Breast epithelium (tissue), 3 donors: ENCODE measurements at regions not wholly inside any gene's neighbourhood (a gene's known extent, or its start where the extent isn't known, plus 50 kb on each side); places are given as distances from the start of the nearest gene placed in this dataset.

Source experiments
- POLR2A ChIP-seq: fragments of 450-650 bp; IDR thresholded peaks from one replicate; pipeline ENCODE4 v1.6.1; 2016; ENCODE audit warnings: antibody characterized with exemption, mild to moderate bottlenecking, moderate library complexity
- TF ChIP-seq, protein P1 (sequence below), 3 donors: fragments of 450-650 bp; IDR thresholded peaks; one replicate each; pipeline ENCODE4 v1.5.1; 2016 to 2017; ENCODE audit warnings: antibody characterized with exemption in 3 of 3, mild to moderate bottlenecking in 3 of 3, moderate library complexity in 3 of 3

DNA sequence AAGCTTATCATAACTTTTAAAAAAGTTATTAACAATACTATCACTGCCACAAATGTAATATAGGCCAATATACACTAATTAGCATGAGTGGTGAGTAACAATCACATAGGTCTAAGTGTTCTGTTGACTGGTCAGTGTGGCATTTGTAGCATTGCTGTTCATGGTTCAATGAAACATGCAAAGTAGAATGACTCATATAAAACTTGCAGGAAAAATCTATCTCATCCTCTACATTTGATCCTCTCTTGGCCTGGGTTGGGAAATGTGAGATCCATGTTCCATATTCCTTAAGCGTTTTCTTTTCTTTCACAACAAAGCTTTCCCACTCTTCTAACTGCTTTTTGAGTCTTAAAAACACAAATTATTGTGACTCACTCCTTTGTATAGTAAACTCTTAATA, 1418.7 kb downstream of the FSTL5 start:
- TF ChIP-seq, protein P1, sequence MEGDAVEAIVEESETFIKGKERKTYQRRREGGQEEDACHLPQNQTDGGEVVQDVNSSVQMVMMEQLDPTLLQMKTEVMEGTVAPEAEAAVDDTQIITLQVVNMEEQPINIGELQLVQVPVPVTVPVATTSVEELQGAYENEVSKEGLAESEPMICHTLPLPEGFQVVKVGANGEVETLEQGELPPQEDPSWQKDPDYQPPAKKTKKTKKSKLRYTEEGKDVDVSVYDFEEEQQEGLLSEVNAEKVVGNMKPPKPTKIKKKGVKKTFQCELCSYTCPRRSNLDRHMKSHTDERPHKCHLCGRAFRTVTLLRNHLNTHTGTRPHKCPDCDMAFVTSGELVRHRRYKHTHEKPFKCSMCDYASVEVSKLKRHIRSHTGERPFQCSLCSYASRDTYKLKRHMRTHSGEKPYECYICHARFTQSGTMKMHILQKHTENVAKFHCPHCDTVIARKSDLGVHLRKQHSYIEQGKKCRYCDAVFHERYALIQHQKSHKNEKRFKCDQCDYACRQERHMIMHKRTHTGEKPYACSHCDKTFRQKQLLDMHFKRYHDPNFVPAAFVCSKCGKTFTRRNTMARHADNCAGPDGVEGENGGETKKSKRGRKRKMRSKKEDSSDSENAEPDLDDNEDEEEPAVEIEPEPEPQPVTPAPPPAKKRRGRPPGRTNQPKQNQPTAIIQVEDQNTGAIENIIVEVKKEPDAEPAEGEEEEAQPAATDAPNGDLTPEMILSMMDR (IDR thresholded peaks at IDR 0.05) = no peak
- no peak for TF ChIP-seq POLR2A
